HG03139 (cell line): ENCODE measurements at regions not wholly inside any gene's neighbourhood (a gene's known extent, or its start where the extent isn't known, plus 50 kb on each side); places are given as distances from the start of the nearest gene placed in this dataset.

ENCODE experiments used
- ATAC-seq: cut with Tn5 transposase; IDR thresholded peaks from one replicate; pipeline ENCODE4 v1.9.1; 2021; ENCODE audit not compliant: unreplicated experiment

DNA sequence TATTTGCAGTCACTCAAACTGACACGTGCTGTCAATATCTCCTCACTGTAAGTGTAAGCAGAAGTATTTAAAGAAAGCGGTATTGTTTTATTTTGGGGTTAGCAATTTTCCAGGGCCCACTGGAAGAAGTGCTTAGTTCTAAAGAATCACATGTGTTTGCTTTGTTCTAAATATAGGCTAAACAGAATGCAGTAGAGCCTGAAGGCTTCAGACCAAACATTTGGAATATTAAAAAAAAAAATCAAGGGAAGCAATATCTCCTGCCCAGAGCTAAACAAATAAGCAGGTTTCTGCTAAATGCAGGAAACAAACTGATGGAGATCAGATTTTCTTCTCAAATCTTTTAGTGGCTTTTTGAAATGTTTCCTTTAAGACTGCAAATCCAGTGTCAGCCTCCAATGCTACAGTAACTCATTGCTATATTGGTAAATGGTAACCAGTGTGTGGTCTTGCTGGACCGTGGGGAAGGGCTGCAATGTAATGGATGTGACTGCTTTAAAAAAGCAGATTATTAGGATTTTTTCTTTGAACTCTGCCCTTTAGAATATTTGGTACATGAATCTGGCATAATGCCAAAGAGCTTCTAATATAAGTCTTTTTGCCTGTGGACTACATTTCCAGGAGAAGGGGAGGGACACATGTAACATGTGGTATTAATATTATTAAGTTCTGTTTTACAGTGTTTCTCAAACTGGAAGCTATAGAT is 317.1 kb upstream of the FERMT1 start:
- ATAC-seq = no peak

DNA sequence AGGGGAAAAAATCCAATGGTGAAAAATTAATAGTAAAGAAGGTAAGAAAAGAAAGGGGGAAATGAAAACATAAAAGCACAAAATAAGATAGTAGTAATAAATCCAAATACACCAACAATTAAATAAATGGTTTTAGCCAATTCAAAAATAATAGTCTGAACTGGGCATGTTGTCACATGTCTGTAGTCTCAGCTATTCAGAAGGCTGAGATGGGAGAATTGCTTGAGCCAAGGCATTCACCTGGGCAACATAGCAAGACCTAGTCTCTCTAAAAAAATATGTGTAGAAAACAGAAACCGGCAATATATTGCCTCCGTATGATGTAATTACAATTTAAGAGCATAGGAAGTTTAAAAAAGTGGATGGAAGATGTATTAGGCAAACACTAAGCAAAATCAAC is 311.3 kb upstream of the FERMT1 start:
- no peak for ATAC-seq

DNA sequence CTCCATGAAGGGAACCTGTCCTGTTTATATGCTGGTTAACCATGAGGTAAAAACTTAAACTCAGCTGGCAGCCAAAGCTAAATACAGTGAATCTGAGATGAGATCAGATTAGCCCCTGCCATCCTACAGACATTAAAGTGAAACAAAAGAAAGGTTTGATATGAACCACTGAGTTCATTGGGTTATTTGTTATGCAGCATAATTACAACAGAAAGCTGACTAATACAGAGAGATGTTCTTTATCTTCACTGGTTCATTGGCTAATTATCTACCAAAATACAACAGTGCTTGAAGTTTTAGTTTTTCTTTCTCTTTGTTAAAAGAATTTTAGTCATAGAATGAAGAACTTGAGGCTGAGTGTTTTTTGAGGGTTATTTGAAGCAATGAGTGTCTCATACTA is 307.6 kb upstream of the FERMT1 start:
- ATAC-seq = no peak

DNA sequence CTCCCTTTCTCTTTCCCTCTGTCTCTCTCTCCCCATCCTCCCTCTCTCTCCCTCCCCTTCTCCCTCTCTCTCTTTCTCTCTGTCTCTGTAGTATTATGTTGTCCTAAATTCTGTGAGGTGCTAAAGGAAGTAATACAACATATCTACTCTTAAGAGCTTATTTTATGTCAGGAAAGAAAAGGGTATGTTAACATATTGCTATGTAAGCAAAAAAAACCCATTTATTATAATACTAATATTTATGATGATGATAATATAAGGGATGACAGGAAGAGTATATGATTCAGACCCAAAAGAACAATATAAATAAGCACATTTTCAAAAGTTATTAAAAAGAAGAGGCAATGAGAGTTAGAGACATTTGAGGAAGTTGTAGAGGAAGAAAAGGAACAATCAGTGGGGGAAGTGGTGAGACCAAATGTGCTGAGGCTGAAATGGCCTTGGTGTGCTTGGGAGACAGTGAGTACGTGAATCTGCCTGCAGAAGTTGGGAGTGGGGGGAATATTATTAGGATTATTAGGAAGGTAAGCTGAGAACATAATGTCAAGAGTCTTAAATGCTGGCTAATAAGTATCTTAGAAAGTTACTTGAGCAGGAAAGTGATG is 303.6 kb upstream of the FERMT1 start:
- no peak for ATAC-seq

DNA sequence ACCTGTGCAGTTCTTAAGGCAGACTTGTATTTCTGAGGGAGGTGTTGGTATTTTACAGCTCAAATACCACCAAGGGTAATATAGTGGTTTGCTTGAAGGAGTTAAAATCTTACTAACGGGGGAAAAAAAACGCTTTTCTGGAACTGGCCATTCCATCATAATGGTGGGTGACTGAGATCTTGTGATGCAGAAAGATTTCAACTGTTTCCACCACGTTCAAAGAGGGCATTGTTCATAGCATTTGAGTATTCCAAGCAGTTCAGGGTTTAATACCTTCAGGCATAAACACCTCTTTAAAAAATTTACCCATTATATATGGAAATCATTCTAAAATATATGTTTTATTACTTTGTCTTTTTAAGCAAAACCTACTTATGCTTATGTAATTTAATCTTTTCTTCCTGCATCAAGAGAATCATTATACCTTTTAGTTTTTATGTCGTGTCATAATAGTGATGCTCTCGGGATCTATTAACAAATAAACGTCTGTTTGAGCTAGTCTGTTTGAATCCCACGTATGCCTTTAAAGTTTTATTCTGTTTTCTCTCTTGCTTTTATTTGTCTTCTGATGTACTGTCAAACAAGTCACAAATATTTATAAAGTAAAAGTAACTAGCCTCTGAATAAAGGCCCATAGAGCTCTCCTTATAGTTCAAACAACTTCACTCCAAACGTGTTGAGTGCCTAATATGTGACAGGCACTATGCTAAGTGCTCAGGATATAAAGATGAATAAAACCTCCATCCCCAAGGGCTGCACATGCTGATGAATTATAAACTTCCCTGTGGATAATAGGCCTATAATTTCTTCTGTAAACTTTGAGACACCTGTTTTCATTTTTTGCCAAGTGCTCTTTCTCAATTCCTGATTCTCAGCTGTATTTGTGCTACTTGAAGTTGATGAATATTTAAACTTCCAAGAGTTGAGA is 298.8 kb upstream of the FERMT1 start:
- no peak for ATAC-seq

DNA sequence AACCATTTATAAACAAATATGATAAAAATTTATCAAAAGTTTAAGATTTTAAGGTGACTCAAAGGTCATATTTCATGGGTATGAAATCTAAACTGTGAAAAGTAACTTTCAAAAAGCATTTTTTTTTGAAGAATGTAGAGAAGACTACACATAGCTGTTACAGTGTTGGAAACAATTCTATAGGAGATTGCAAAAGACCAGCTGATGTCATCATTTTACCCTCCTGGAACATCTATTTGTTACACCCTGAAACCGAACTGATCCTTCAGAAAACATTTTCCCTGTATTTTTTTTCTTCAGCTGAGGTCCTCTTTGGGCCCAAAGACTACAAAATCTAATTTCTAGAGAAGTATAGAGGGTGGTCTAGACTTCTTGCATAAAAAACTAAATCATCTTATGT is 297.5 kb upstream of the FERMT1 start:
- ATAC-seq = no peak

DNA sequence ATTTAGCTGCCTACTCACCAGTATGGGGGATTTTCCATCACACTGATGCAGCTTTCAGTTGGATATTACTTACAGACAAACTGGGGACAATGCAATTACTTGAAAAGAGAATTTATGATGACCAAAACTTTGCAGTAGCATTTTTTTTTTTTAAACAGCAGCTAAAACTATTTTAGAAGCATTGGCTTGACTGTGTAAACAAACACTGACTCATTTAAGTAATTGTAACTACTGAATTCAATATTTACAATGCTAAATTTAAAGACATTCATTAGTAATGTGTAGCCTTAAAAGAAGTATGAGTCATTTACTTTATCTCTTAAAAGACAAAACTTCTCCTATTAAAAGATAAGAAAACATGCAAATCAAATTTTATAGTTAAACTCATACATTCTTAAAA is 295.9 kb upstream of the FERMT1 start:
- ATAC-seq = no peak

DNA sequence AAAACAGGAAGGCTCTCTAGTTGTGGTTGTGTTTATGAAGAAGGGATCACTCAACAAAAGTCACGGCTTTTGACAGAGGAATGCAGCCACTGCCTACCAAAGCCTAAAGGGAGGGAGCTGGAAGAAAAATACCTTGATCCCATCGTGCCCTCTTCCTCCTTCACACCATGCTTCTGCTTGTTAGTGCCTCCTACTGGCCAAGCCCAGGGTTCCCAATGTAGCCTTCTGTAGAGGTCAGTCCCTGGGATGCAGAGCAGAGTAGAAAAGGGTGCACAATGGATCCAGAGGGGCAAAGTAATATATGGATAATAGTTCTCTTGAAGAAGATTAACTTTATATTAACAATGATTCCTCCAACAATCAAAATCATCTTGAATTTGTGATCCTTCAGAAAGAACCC is 293.5 kb upstream of the FERMT1 start:
- ATAC-seq = no peak

DNA sequence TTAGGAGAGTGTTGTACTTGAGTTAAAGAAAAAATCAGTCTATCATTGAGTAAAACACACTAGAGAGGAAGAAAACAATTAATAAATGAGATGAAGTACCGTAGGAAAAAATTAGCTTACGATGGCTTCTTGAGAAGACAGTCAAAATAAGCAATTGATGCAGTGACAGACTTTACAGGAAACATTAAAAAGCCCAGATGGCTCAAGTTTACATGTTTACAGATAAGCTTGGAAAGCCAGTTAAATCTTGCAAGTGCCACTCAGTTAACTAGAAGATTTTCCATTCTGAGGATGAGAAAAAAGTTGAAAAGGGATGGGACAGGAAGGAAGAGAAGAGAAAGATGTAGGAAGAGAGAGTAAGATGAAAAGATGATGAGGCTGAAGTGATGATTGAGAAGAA is 288.8 kb upstream of the FERMT1 start:
- ATAC-seq = no peak

DNA sequence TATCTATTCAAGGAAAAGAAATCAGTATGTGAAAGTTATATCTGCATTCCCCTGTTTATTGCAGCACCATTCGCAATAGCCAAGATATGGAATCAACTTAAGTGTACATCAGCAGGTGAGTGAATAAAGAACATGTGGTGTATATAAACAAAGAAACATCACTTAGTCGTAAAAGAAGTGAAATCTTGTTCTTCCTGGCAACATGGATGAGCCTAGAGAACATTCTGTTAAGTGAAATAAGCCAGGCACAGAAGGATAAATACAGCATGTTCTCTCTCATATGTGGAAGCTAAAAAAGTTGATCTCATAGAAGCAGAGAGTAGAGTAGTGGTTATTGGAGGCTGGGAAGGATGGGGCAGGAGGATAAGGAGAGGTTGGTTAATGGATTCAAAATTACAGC is 287.9 kb upstream of the FERMT1 start:
- ATAC-seq = no peak

DNA sequence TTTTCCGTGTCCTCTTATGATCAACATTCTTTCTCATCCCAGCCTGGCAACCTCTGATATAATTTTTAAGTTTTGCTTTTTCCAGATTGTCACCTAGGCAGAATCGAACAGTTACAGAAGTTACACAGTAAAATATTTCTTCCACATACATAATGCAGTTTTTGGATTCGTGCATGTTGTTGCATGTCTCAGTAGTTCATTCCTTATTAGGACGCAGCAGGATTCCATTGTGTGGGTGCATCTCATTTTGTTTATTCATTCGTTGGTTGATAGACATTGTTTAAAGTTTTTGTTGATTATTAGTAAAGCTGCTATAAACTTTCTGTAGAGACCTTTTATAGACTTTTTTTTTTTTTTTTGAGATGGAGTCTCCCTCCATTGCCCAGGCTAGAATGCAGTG is 284.3 kb upstream of the FERMT1 start:
- no peak for ATAC-seq

DNA sequence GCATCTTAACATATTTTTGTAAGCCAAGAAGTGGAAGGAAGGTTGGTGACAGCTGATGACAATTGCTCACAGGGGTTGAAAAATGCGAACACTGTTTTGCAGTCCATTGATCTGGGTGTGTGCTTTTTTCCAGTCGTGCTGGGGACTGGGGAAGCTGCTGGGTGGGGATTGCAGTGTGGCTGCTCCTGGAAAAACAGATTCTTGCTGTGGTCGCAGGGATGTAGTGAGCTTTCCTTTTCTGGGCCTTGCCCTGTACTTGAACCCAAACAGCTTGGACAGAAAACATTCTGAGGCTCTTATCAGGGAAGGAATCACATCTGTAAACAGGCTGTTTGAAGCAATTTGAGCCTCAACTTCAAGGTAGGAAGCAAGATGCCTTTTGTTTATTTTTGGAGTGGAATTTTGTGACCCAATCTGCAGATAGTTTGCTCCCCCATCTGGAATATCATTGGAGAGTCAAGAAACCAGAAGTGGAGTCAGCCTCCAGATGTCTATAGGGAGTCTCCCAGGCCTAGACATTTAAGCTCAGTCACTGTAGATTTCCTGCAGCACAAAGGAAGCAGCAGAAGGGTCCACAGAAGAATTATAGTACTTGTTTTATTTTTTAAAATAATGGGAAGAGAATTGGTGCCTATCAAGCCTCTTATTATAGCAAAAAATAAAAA is 279.2 kb upstream of the FERMT1 start:
- no peak for ATAC-seq

DNA sequence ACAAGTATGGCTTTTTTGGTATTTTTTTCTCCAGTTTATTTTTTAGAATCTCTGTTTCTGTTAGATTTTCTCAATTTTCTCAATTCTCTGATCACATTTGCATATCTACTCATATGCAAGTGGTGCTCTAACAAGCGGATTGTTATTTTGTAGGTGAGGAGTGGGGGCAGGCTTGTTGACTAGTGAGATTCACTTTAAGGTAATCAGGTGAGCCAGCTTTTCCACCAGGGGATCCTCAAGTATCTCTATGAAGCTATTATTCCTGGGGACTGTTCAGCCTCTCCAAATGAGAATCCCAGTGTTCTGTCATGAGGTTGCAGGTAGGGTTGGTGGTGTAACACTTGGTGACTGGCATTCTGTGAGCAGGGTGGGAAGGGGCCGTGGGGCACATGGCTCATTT is 274.3 kb upstream of the FERMT1 start:
- no peak for ATAC-seq

DNA sequence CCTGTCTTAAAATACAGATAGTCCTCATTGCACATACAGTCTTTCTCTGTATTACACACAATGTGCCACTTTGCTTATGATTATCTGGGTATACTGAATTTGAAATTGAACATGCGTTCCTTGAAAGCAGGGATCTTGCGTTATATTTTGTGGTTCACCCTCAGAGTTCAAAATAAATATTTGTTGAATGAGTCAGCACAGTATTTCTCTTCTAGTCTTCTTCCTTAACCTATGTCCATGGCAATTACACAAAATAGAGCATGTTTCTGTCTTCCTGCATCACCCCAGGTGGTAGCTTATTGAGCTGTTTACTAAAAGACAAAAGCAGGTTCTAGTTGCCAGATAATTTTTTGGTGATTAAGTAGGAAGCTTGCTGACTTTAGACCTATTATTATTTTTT is 272.9 kb upstream of the FERMT1 start:
- no peak for ATAC-seq

DNA sequence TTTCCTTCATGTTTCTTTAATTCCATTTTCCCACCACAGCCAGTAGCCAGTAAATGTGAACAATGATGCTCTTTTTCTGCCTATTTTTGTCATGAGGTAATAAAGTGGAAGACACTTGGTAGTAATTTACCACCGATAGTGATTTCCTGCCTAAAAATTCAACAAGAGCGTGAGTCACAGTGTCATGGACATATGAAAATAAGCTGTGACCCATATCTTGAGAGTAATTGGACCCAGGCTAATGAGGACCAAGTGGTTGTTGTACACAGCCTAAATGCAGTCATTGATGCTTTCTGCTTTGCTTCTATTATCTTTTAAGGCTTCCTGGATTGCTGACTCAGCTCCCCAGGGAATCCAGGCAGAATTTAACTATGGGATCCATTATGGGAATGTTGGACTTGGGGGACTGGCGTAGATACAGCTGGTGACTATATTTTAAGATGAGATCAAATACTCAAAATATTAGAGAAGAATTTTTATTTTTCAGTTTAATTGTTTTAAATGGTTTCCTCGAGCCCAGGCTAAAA is 265.9 kb upstream of the FERMT1 start:
- ATAC-seq = no peak

DNA sequence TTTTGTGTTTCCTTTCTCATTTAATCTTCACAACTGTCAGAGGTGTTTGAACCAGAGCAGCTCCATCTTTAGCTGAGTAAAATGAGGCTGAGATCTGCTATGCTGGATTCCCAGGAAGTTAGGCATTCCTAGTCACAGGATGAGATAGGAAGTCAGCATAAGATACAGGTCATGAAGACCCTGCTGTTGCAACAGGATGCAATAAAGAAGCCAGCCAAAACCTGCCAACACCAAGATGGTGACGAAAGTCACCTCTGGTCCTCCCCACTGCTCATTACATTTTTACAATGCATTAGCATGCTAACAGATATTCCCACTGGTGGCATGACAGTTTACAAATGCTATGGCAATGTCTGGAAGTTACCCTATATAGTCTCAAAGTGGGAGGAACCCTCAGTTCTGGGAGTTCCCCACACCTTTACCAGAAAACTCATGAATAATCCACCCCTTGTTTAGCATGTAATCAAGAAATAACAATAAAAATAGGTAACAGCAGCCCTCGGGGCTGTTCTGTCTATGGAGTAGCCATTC is 262.2 kb upstream of the FERMT1 start:
- no peak for ATAC-seq

DNA sequence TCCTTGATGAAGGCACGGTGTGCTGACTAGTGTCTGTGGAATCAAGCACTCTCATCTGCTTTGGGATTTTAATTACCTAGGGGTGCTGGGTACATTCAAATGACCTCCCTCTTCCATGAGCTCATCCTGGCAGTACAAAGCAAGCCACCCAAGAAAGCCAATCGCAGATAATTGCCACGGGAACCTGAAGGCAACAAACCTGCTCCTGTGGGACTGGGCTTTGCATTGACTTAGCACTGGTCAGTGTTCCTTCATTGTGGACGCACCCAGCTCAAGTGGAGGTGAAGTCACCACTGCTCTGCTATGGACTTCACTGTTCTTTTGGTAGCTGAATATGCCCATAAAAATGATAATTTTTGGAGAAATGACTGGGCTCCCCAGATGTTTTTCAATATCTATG is 261.6 kb upstream of the FERMT1 start:
- ATAC-seq = no peak

DNA sequence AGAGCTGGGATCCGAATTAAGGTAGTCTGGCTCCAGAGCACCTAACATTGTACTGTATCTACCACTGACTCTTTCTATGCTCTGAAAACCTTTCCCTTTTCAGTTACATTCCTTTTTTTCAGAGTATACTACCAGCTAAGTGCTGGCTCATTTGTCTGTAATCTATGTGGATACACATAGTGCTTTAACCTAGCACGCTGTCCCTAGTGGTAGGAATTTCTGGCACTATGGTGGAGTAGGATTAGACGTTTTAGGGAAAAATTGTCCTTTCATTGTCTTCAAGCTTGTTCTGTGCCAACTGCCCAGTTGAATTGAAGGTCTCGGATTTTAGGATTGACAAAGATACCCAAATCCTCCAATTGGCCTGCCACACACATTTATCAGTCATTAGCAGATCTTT is 259.1 kb upstream of the FERMT1 start:
- no peak for ATAC-seq

DNA sequence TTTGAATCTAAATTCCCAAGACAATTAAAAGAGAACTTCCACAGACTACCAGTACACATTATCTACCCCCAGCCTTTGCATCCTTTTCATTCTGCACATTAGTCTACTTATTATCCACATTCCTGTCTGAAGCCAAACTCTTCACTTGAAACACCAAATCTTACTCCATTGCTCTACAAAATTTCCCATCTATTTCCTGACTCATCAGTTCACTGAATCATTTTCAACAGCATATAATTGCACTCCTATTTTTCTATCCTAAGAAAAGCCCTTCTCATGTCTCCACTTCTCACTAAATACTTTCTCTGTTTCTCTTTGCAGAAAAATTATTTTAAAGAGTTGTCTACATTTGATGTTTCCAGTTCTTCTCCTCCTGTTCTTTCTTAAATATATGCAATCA is 239.4 kb upstream of the FERMT1 start:
- ATAC-seq = no peak

DNA sequence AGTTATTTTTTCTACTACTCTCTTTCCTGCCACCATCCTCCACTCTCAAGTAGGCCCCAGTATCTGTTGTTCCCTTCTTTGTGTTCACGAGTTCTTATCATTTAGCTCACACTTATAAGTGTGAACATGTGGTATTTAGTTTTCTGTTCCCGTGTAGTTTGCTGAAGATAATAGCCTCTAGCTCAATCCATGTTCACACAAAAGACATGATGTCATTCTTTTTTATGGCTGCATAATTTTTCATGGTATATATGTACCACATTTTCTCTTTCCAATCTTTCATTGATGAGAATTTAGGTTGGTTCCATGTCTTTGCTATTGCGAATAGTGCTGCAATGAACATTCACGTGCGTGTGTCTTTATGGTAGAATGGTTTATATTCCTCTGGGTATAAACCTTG is 237.9 kb upstream of the FERMT1 start:
- no peak for ATAC-seq
